DMS 273 (cell line): ENCODE measurements at regions not wholly inside any gene's neighbourhood (a gene's known extent, or its start where the extent isn't known, plus 50 kb on each side); places are given as distances from the start of the nearest gene placed in this dataset.

Source experiments
- DNase-seq: peaks from one replicate; lab custom pipeline; 2025; ENCODE audit not compliant: unreplicated experiment; lab: John Stamatoyannopoulos, UW

GRCh38 chr7:22008087-22008486 is 62.4 kb upstream of the CDCA7L start:
- peak; percentile 35 for DNase-seq

GRCh38 chr7:22005151-22005550 is 59.5 kb upstream of the CDCA7L start:
- no peak for DNase-seq

GRCh38 chr7:22002726-22003125 is 57.0 kb upstream of the CDCA7L start:
- no peak for DNase-seq

GRCh38 chr7:22001345-22002004 is 55.8 kb upstream of the CDCA7L start:
- DNase-seq: peak; percentile 82

- DNase-seq: no peak
Observed at GRCh38 chr7:21999896-22000295, 54.2 kb upstream of the CDCA7L start.

GRCh38 chr7:21996641-21997040 is 50.9 kb upstream of the CDCA7L start:
- no peak for DNase-seq
